ENCODE measurements at regions not wholly inside any gene's neighbourhood (a gene's known extent, or its start where the extent isn't known, plus 50 kb on each side); places are given as distances from the start of the nearest gene placed in this dataset.

DNA sequence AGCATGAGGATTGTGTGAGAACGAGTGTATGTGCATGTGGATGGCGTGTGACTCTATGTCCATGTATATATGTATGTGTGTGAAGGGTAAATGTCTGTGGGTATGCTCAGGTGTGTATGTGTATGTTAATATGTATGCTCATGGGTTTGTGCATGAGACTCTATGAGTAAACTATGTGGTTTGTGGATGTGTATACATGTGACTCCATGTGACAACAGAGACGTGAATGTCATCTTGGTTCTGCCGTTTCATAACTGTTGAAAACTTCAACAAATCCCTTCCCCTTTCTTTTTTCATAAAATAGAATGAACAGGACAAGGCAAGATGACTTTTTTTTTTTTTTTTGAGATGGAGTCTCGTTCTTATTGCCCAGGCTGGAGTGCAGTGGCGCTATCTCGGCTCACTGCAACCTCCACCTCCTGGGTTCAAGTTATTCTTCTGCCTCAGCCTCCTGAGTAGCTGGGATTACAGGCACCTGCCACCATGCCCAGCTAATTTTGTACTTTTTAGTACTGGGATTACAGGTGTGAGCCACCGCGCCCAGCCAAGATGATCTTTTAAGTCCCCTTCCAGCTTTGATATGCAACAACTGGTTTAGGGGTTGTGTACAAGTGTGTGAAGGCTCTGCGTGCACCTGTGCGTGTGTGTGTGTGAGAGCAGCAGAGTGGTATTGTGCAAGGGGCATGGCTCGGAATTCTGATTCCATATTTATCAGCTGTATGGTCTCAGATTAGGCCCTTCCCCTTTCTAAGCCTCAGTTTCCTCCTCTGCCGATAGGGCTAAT, 106.3 kb downstream of the EBNA1BP2 start:
- TF ChIP-seq, protein P1, sequence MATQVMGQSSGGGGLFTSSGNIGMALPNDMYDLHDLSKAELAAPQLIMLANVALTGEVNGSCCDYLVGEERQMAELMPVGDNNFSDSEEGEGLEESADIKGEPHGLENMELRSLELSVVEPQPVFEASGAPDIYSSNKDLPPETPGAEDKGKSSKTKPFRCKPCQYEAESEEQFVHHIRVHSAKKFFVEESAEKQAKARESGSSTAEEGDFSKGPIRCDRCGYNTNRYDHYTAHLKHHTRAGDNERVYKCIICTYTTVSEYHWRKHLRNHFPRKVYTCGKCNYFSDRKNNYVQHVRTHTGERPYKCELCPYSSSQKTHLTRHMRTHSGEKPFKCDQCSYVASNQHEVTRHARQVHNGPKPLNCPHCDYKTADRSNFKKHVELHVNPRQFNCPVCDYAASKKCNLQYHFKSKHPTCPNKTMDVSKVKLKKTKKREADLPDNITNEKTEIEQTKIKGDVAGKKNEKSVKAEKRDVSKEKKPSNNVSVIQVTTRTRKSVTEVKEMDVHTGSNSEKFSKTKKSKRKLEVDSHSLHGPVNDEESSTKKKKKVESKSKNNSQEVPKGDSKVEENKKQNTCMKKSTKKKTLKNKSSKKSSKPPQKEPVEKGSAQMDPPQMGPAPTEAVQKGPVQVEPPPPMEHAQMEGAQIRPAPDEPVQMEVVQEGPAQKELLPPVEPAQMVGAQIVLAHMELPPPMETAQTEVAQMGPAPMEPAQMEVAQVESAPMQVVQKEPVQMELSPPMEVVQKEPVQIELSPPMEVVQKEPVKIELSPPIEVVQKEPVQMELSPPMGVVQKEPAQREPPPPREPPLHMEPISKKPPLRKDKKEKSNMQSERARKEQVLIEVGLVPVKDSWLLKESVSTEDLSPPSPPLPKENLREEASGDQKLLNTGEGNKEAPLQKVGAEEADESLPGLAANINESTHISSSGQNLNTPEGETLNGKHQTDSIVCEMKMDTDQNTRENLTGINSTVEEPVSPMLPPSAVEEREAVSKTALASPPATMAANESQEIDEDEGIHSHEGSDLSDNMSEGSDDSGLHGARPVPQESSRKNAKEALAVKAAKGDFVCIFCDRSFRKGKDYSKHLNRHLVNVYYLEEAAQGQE (IDR thresholded peaks at IDR 0.05; ENCODE audit: low read depth), result no peak
- TF ChIP-seq TCF12 (IDR thresholded peaks at IDR 0.05; ENCODE audit: low read depth) (no peak), FOXM1 (IDR thresholded peaks at IDR 0.05; ENCODE audit: borderline replicate concordance, low read depth) (no peak), CREB1 (IDR thresholded peaks at IDR 0.05; ENCODE audit: low read depth) (no peak), RAD21 (IDR thresholded peaks at IDR 0.05; ENCODE audit: low read depth) (no peak), EGR1 (IDR thresholded peaks at IDR 0.05) (no peak), EP300 (IDR thresholded peaks at IDR 0.05; ENCODE audit: borderline replicate concordance) (no peak), CEBPB (IDR thresholded peaks at IDR 0.05) (no peak)
- TF ChIP-seq, protein P2, sequence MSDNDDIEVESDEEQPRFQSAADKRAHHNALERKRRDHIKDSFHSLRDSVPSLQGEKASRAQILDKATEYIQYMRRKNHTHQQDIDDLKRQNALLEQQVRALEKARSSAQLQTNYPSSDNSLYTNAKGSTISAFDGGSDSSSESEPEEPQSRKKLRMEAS (IDR thresholded peaks at IDR 0.05), result no peak
- TF ChIP-seq, protein P3, sequence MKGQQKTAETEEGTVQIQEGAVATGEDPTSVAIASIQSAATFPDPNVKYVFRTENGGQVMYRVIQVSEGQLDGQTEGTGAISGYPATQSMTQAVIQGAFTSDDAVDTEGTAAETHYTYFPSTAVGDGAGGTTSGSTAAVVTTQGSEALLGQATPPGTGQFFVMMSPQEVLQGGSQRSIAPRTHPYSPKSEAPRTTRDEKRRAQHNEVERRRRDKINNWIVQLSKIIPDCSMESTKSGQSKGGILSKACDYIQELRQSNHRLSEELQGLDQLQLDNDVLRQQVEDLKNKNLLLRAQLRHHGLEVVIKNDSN (IDR thresholded peaks at IDR 0.05), result no peak

DNA sequence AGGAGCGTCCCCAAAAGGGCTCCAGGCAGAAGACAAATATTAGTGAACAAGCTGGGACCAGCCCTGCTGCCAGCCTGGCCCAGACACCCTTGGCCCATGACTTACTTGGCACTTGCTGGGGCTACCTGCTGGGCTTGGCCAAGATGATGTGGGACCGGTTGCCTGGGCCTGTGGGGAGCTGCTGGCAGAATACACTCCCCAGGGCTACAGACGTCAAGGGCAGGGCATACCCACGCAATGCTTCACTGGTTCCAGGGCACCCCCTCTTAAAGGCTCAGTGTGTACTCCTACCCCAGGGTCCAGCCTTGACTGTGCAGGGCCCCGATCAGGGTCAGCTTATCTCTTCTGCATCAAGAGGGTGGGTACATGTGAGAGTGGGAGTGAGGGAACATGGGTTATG, 106.5 kb upstream of the SLC2A1 start:
- peak; percentile 65 for TF ChIP-seq FOXM1 (IDR thresholded peaks at IDR 0.05; ENCODE audit: borderline replicate concordance, low read depth)
- TF ChIP-seq EGR1 (IDR thresholded peaks at IDR 0.05), result 0 out of 2 replicates have a peak, but pooled peaks have one; percentile 8
- TF ChIP-seq TEAD4 (IDR thresholded peaks at IDR 0.05), result peak; percentile 77
- 0 out of 2 replicates have a peak, but pooled peaks have one; percentile 17 for TF ChIP-seq RAD21 (IDR thresholded peaks at IDR 0.05; ENCODE audit: low read depth)
- TF ChIP-seq TAF1 (IDR thresholded peaks at IDR 0.05; ENCODE audit: low read depth), result no peak
- peak; percentile 91 for TF ChIP-seq TCF12 (IDR thresholded peaks at IDR 0.05; ENCODE audit: low read depth)
- peak; percentile 91; the same call in 1 of the 2 replicates for TF ChIP-seq EP300 (IDR thresholded peaks at IDR 0.05; ENCODE audit: borderline replicate concordance)
- TF ChIP-seq, protein P2 (IDR thresholded peaks at IDR 0.05), result peak; percentile 44
- peak; percentile 98 for TF ChIP-seq NFIC (IDR thresholded peaks at IDR 0.05)
- TF ChIP-seq, protein P3 (IDR thresholded peaks at IDR 0.05), result no peak

DNA sequence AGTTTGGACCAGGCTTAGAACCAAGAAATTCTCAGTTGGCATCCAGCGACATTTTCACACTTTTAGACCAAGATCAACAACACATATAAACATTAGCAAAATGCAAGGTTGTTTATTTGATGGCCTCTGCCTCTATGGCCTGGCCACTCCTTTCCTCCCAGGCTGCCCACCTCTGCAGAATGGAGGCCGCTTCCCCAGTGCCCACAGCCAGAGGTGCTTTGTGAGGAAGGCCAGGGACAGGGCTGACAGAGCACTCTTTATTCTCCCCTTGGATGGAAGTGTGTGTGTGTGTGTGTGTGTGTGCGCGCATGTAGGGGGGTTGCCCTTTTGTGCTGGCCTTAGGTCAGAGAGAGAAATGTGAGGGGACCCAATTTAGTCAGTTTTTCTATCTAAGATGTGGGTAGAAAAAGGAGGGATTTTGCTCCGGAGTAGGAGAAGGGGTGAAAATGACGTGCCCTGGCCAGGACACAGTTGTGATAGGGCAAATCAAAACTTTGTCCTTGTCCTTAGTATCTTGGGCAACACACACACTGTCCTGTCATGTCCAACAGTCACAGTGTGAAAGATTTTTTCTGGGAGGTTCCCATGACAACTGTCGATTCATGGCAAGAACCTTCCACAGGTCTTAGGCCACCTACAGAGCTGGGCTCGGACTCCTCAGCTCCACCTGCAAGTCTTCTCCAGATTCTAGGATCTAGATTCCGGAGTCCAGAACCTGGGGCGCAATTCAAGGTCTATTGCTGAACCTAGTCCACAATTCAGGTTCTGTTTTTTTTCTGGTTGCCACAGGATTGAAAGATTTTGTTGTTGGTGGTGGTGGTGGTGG, 104.9 kb upstream of the SLC2A1 start:
- TF ChIP-seq ZBTB7A (IDR thresholded peaks at IDR 0.05; ENCODE audit: low read depth) (no peak), RAD21 (IDR thresholded peaks at IDR 0.05; ENCODE audit: low read depth) (no peak), NFIC (IDR thresholded peaks at IDR 0.05) (no peak), CEBPB (IDR thresholded peaks at IDR 0.05) (no peak), TCF12 (IDR thresholded peaks at IDR 0.05; ENCODE audit: low read depth) (no peak), EGR1 (IDR thresholded peaks at IDR 0.05) (no peak), TEAD4 (IDR thresholded peaks at IDR 0.05) (no peak), TAF1 (IDR thresholded peaks at IDR 0.05; ENCODE audit: low read depth) (no peak), EP300 (IDR thresholded peaks at IDR 0.05; ENCODE audit: borderline replicate concordance) (no peak), CREB1 (IDR thresholded peaks at IDR 0.05; ENCODE audit: low read depth) (no peak), YY1 (IDR thresholded peaks at IDR 0.05; ENCODE audit: low read depth) (no peak), FOXM1 (IDR thresholded peaks at IDR 0.05; ENCODE audit: borderline replicate concordance, low read depth) (no peak)
- TF ChIP-seq, protein P2 (IDR thresholded peaks at IDR 0.05), result no peak
- TF ChIP-seq, protein P1 (IDR thresholded peaks at IDR 0.05; ENCODE audit: low read depth), result no peak
- TF ChIP-seq, protein P3 (IDR thresholded peaks at IDR 0.05), result no peak

DNA sequence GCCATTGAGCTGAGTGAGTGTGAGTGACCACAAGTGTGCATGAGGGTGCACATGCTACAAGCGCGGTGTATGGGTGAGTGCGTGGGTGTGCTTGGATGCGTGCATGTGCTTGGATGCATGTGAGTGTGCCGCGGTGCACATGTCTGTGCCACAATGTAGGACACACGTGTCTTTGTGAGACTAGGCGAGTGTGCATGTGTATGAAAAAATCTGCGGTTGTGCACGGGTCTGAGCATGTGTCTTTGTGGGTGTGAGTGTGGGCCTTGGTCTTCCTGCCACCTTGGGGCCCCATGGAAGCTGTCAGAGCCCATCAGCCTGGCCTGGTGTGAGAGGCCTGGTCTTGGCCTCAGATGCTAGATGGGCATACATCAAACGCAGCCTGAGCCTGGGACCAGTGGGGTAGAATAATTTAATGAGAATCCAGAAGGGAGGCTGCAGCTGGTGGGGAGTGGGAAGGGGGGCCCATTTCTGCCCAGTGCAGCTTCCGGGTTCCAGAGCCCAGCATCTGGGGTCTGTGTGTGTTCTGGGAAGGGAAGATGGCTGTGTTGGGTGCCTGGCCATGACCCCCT, 103.9 kb upstream of the SLC2A1 start:
- TF ChIP-seq, protein P2 (IDR thresholded peaks at IDR 0.05), result no peak
- TF ChIP-seq RAD21 (IDR thresholded peaks at IDR 0.05; ENCODE audit: low read depth) (no peak), TCF12 (IDR thresholded peaks at IDR 0.05; ENCODE audit: low read depth) (no peak), CEBPB (IDR thresholded peaks at IDR 0.05) (no peak)

Measured in Ishikawa (cell line).